SJSA1 (cell line): ENCODE measurements at regions not wholly inside any gene's neighbourhood (a gene's known extent, or its start where the extent isn't known, plus 50 kb on each side); places are given as distances from the start of the nearest gene placed in this dataset.

ENCODE experiments used
- DNase-seq, 2 experiments: peaks; one replicate each; pipeline ENCODE4 v3.0.0-alpha.2; 2015 to 2020; ENCODE audit warnings: low spot score in 2 of 2, low read depth in 1 of 2
- H3K27ac ChIP-seq: fragments of 250-450 bp; sonication (Bioruptor Pico); 2 replicates; pipeline ENCODE4 v1.5.1; 2020; ENCODE audit warnings: mild to moderate bottlenecking, moderate library complexity
- H3K27me3 ChIP-seq: fragments of 250-450 bp; sonication (Bioruptor Pico); replicated peaks from 2 replicates; pipeline ENCODE4 v1.5.1; 2020; ENCODE audit warnings: mild to moderate bottlenecking, moderate library complexity
- H3K36me3 ChIP-seq: fragments of 250-450 bp; sonication (Bioruptor Pico); 2 replicates; pipeline ENCODE4 v1.5.1; 2020; ENCODE audit warnings: mild to moderate bottlenecking
- H3K4me1 ChIP-seq: fragments of 250-450 bp; sonication (Bioruptor Pico); replicated peaks from 2 replicates; pipeline ENCODE4 v1.6.1; 2021; ENCODE audit warnings: mild to moderate bottlenecking
- H3K4me3 ChIP-seq: fragments of 250-450 bp; sonication (Bioruptor Pico); 2 replicates; pipeline ENCODE4 v1.5.1; 2020; ENCODE audit warnings: mild to moderate bottlenecking
- H3K9me3 ChIP-seq: fragments of 250-450 bp; sonication (Bioruptor Pico); replicated peaks from 2 replicates; pipeline ENCODE4 v1.5.1; 2020; ENCODE audit warnings: mild to moderate bottlenecking

GRCh38 chr4:33065749-33066148 is 2345.6 kb downstream of the PCDH7 start:
- no peak overlapping the region for H3K27ac ChIP-seq
- DNase-seq: no peak

GRCh38 chr4:33067221-33067620 is 2347.1 kb downstream of the PCDH7 start:
- Histone ChIP-seq H3K4me1 (no peaks in the 10 kb centered on the region), H3K36me3 (no peaks in the 10 kb centered on the region), H3K27me3 (no peaks in the 10 kb centered on the region), H3K9me3 (no peaks in the 10 kb centered on the region), H3K27ac (no peak overlapping the region), H3K4me3 (no peak overlapping the region)
- no peak for DNase-seq

More at GRCh38 chr4:33065749-33066148, 2345.6 kb downstream of the PCDH7 start:
- Histone ChIP-seq H3K27me3 (no peaks in the 10 kb centered on the region), H3K9me3 (no peaks in the 10 kb centered on the region), H3K4me1 (no peaks in the 10 kb centered on the region), H3K4me3 (no peak overlapping the region), H3K36me3 (no peaks in the 10 kb centered on the region)

DNA sequence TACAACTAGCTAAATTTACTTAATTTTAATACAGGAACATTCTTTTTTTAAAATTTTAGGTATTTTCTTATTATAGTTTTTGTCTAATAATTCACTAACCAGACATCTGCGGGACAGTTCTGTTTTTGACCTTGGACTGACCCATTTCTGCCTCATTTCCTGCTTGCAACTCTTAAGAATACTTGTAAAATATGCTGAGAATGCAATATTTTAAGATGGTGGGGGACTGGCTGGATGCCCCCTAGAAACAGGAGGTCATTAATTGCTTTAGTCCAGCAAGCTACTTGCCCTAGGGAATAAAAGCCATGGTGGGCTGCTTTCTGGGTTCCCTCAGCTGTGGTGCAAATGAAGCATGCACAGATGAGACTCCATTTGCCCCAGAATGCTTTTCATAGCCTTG is 2348.4 kb downstream of the PCDH7 start:
- H3K4me3 ChIP-seq: no peak overlapping the region
- DNase-seq: no peak
- no peaks in the 10 kb centered on the region for H3K36me3 ChIP-seq
- no peak overlapping the region for H3K27ac ChIP-seq
- H3K9me3 ChIP-seq: no peaks in the 10 kb centered on the region
- no peaks in the 10 kb centered on the region for H3K4me1 ChIP-seq
- H3K27me3 ChIP-seq: no peaks in the 10 kb centered on the region

DNA sequence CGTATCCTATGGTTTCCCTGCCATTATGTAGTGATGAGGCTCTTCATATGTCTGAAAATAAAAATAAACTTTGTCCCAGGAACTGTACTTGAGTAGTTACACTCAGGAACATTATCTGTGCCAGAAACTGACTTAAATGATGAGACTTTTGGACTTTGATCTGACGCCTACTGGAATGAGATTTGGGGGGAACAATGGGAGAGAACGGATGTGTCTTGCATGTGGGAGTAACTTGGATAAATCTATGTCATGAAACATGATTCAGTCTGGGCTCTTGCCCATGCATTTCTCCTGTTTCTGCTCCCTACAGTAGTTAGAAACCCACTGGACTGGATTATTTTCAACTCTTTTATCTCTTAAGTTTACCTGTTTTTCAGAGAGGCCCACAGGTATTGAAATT is 2351.4 kb downstream of the PCDH7 start:
- no peaks in the 10 kb centered on the region for H3K4me1 ChIP-seq
- H3K27ac ChIP-seq: no peak overlapping the region
- no peak for DNase-seq
- no peaks in the 10 kb centered on the region for H3K36me3 ChIP-seq
- H3K9me3 ChIP-seq: no peaks in the 10 kb centered on the region
- no peaks in the 10 kb centered on the region for H3K27me3 ChIP-seq
- H3K4me3 ChIP-seq: no peak overlapping the region

- no peak overlapping the region for H3K27ac ChIP-seq
Measured at GRCh38 chr4:33072298-33073089, 2352.3 kb downstream of the PCDH7 start.

DNA sequence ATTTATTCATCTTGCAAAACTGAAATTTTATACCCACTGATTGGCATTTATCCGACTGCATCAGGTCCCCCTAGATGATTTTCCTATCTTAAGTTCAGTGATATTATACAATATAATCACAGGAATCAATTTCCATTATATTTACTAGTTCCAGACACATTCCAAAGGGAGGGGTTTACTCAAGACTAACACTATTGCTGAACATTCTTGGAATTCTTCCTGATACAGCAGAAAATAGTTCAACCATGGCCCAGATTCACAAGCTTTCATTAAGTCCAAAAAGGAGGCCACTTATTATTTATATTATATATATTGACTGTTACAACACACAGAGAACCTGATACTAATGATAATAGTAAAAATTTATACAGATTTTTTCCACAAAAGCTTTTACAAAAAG is 2353.6 kb downstream of the PCDH7 start:
- Histone ChIP-seq H3K36me3 (no peaks in the 10 kb centered on the region), H3K4me1 (no peaks in the 10 kb centered on the region), H3K27me3 (no peaks in the 10 kb centered on the region), H3K27ac (no peak overlapping the region), H3K4me3 (no peak overlapping the region), H3K9me3 (no peaks in the 10 kb centered on the region)
- DNase-seq: no peak

More at GRCh38 chr4:33072298-33073089, 2352.3 kb downstream of the PCDH7 start:
- Histone ChIP-seq H3K9me3 (no peaks in the 10 kb centered on the region), H3K4me1 (no peaks in the 10 kb centered on the region), H3K4me3 (no peak overlapping the region), H3K36me3 (no peaks in the 10 kb centered on the region), H3K27me3 (no peaks in the 10 kb centered on the region)
- DNase-seq: no peak

GRCh38 chr4:33078145-33078544 is 2358.0 kb downstream of the PCDH7 start:
- no peaks in the 10 kb centered on the region for H3K36me3 ChIP-seq

DNA sequence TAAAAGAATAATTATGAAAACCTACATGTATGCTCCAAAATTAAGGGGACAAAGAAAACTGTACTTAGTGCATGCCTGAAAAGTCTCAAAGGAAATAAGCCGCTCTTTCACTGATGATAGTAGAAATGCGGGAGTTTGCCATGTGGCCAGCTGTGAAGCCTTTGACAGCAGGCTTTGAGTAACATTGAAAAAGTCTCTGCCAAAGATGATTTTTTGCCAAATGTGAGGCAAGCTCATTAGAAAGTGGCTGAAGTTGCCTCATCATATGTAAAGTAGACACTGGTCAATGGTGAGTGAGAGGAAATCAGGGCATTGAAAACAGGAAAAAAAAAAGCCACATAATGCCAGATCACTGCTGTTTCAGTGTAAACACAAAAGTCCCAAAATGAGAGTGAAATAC is 2360.1 kb downstream of the PCDH7 start:
- Histone ChIP-seq H3K27me3 (no peaks in the 10 kb centered on the region), H3K27ac (no peak overlapping the region), H3K4me3 (no peak overlapping the region), H3K36me3 (no peaks in the 10 kb centered on the region), H3K4me1 (no peaks in the 10 kb centered on the region), H3K9me3 (no peaks in the 10 kb centered on the region)
- no peak for DNase-seq

More at GRCh38 chr4:33078145-33078544, 2358.0 kb downstream of the PCDH7 start:
- DNase-seq: no peak
- H3K4me1 ChIP-seq: no peaks in the 10 kb centered on the region
- H3K9me3 ChIP-seq: no peaks in the 10 kb centered on the region
- H3K4me3 ChIP-seq: no peak overlapping the region
- no peaks in the 10 kb centered on the region for H3K27me3 ChIP-seq
- no peak overlapping the region for H3K27ac ChIP-seq

DNA sequence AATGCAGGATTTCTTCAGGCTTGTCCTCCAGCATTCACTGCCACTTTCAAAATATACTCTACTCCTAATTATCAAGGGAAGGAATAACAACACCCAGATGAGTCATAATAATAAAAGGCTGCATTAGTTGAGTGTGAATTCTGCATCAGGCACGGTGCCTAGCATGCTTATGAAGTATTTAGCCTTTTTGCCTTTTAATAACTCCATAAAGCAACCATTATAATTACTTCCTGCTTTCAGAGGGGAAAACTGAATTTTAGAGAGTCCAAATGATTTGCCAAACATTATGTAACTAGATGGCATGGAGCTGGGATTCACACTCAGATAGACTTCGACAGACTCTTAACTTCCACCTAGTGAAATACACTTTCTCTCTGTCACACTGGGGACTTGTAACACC is 2365.5 kb downstream of the PCDH7 start:
- H3K27ac ChIP-seq: no peak overlapping the region
- no peak for DNase-seq
- no peak overlapping the region for H3K4me3 ChIP-seq
- no peaks in the 10 kb centered on the region for H3K36me3 ChIP-seq
- H3K4me1 ChIP-seq: no peaks in the 10 kb centered on the region
- H3K9me3 ChIP-seq: no peaks in the 10 kb centered on the region
- no peaks in the 10 kb centered on the region for H3K27me3 ChIP-seq

GRCh38 chr4:33086331-33086925 is 2366.3 kb downstream of the PCDH7 start:
- no peak for DNase-seq
- Histone ChIP-seq H3K27ac (no peak overlapping the region), H3K27me3 (no peaks in the 10 kb centered on the region)

DNA sequence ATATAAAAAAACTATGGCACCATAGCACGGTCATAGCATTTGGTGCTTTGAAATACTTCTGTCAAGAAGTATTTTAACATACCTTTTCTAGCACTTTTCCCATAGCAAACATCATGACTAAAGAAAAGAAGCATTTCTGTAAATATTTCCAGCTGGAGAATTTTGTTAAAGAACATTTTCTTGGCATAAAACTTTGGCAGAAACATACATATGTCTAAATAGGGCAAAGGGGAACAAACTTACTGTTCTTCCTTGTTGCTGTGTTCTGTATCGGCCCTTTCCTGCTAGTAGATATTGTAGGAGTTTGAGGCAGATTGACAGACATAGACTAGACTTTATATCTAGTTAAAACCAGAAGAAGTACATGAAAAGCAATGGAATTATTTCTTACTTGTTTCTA is 2368.5 kb downstream of the PCDH7 start:
- Histone ChIP-seq H3K27ac (no peak overlapping the region), H3K27me3 (no peaks in the 10 kb centered on the region), H3K36me3 (no peaks in the 10 kb centered on the region), H3K9me3 (no peaks in the 10 kb centered on the region), H3K4me1 (no peaks in the 10 kb centered on the region), H3K4me3 (no peak overlapping the region)
- no peak for DNase-seq

More at GRCh38 chr4:33086331-33086925, 2366.3 kb downstream of the PCDH7 start:
- H3K9me3 ChIP-seq: no peaks in the 10 kb centered on the region
- no peaks in the 10 kb centered on the region for H3K36me3 ChIP-seq
- H3K4me3 ChIP-seq: no peak overlapping the region
- no peaks in the 10 kb centered on the region for H3K4me1 ChIP-seq

DNA sequence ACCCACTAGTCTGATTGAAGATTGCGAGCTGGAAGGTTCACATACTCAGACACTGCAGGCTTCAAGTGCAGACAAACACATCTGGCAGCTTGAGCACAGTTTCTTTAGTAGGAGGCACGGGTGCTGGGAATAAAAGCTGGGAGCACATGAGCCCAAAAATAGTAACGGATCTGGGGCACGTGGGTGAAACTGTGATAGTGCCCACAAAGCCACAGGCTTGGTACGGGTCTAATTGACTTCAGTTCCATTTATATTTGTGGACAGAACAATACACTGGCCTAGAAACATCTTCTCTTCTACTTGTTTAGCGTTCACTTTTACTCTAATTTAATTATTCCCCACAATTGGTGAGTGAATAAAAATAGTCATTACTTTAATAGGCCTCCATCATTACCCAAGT is 2370.7 kb downstream of the PCDH7 start:
- H3K27ac ChIP-seq: no peak overlapping the region
- no peaks in the 10 kb centered on the region for H3K9me3 ChIP-seq
- H3K36me3 ChIP-seq: no peaks in the 10 kb centered on the region
- H3K27me3 ChIP-seq: no peaks in the 10 kb centered on the region
- no peak for DNase-seq
- no peaks in the 10 kb centered on the region for H3K4me1 ChIP-seq
- H3K4me3 ChIP-seq: no peak overlapping the region

DNA sequence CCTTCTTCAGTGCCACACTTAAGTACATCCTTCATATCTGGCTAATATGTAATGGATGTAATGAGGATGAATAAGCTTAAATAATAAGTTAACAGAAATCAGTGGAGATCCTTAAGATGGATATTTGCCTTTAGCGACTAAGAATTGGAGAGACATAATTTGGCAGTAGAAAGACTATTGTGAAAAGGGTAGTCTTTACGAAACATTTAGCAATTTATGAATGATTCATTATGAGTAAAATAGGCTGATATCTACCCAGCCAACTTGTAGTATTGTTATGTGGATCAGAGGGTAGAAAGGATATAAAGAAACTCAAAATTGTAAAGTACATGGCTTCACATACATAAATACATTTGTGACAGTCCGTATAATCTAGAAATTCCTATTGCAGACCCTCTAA is 2371.8 kb downstream of the PCDH7 start:
- no peak for DNase-seq
- no peak overlapping the region for H3K4me3 ChIP-seq
- no peak overlapping the region for H3K27ac ChIP-seq
- no peaks in the 10 kb centered on the region for H3K36me3 ChIP-seq
- H3K27me3 ChIP-seq: no peaks in the 10 kb centered on the region
- no peaks in the 10 kb centered on the region for H3K4me1 ChIP-seq
- no peaks in the 10 kb centered on the region for H3K9me3 ChIP-seq

DNA sequence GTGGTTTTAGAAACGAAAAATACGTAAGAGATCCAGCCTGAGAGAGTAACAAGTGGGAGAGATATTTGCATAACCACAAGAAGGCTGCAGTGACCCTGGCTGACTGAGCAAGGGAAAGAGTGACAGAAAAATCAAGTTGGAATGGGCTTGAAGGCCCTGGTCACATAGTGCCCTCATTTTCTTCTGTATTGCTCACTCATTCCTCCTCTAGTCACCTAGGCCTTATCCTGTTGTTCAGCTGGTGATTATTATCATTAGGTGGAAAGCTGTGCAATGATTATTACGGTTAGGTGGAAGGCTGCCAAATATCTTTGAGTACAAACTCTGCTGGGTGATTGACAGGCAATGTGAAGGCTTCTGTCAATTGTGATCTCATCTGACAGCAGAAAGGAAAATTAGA is 2384.1 kb downstream of the PCDH7 start:
- H3K36me3 ChIP-seq: no peaks in the 10 kb centered on the region
- no peak for DNase-seq
- no peak overlapping the region for H3K27ac ChIP-seq
- H3K4me3 ChIP-seq: no peak overlapping the region
- H3K4me1 ChIP-seq: no peaks in the 10 kb centered on the region
- H3K9me3 ChIP-seq: no peaks in the 10 kb centered on the region
- H3K27me3 ChIP-seq: no peaks in the 10 kb centered on the region
